ENCODE measurements at regions not wholly inside any gene's neighbourhood (a gene's known extent, or its start where the extent isn't known, plus 50 kb on each side); places are given as distances from the start of the nearest gene placed in this dataset.

GRCh38 chr14:95420060-95420459 lies 96.4 kb downstream of the SYNE3 start:
- Histone ChIP-seq H3K27me3 (no peaks in the 10 kb centered on the region), H3K27ac (no peak overlapping the region), H3K4me1 (ENCODE audit: control insufficient read depth in 1 of 2, insufficient read depth in 1 of 2, low read depth in 1 of 2, low read length in 1 of 2) (peaks cover 0 to 3% of the 10 kb centered on the region in 2 experiments), H3K36me3 (peaks cover 95% of the 10 kb centered on the region), H3K4me3 (ENCODE audit: low read depth in 1 of 2, low read length in 1 of 2) (no peak overlapping the region), H3K9me3 (no peaks in the 10 kb centered on the region)
- TF ChIP-seq CTCF (IDR thresholded peaks at IDR 0.05): no peak

GRCh38 chr14:95419569-95419968 lies 96.9 kb downstream of the SYNE3 start:
- Histone ChIP-seq H3K9me3 (no peaks in the 10 kb centered on the region), H3K4me1 (ENCODE audit: control insufficient read depth in 1 of 2, insufficient read depth in 1 of 2, low read depth in 1 of 2, low read length in 1 of 2) (peaks cover 0 to 3% of the 10 kb centered on the region in 2 experiments), H3K4me3 (ENCODE audit: low read depth in 1 of 2, low read length in 1 of 2) (no peak overlapping the region), H3K27ac (no peak overlapping the region), H3K36me3 (peaks cover 96% of the 10 kb centered on the region), H3K27me3 (no peaks in the 10 kb centered on the region)
- no peak for TF ChIP-seq CTCF (IDR thresholded peaks at IDR 0.05)

DNA sequence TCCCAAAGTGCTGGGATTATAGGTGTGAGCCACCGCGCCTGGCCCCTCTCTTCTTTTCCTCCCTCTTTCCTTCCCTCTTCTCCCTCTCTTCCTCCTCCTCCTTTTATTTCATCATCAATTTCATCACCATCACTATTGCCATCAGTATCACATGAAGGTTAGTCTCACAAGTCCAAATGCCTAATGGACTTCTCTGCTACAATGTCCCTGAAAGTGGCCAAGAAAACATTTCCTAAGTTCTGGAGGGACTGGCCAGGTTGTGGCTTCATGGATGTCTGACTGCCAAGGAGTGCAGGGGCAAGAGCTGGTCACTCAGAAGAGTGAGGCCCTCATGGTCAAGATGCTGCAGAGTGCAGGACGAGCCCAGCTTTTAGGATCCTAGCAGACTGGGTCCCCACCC lies 97.6 kb downstream of the SYNE3 start:
- Histone ChIP-seq H3K36me3 (peaks cover 96% of the 10 kb centered on the region), H3K27ac (no peak overlapping the region), H3K4me1 (ENCODE audit: control insufficient read depth in 1 of 2, insufficient read depth in 1 of 2, low read depth in 1 of 2, low read length in 1 of 2) (peaks cover 0 to 3% of the 10 kb centered on the region in 2 experiments), H3K4me3 (ENCODE audit: low read depth in 1 of 2, low read length in 1 of 2) (no peak overlapping the region), H3K9me3 (no peaks in the 10 kb centered on the region), H3K27me3 (no peaks in the 10 kb centered on the region)
- no peak for TF ChIP-seq CTCF (IDR thresholded peaks at IDR 0.05)

DNA sequence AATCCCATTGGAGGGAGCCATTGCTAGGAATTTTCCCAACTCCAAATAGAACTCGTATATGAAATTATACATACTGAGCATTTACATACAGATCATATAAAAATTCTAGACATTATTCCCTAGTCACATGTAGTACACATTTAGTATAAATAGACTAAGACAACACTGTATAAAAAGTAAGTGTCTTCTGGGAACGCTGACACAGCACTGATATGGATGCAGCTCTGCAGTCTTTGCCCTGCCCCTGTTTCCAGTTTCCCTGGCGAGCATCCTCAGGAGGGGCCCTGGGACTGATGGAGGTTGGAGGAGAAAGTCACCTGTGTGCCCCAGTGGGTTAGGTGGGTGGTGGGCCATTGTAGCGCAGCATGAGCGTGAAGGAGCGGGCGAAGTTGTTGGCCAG lies 97.8 kb upstream of the CLMN start:
- no peak overlapping the region for H3K4me3 ChIP-seq (ENCODE audit: low read depth in 1 of 2, low read length in 1 of 2)
- peaks cover 0 to 3% of the 10 kb centered on the region in 2 experiments for H3K4me1 ChIP-seq (ENCODE audit: control insufficient read depth in 1 of 2, insufficient read depth in 1 of 2, low read depth in 1 of 2, low read length in 1 of 2)
- H3K9me3 ChIP-seq: no peaks in the 10 kb centered on the region
- peaks cover 97% of the 10 kb centered on the region for H3K36me3 ChIP-seq
- no peaks in the 10 kb centered on the region for H3K27me3 ChIP-seq
- no peak for TF ChIP-seq CTCF (IDR thresholded peaks at IDR 0.05)
- H3K27ac ChIP-seq: no peak overlapping the region

DNA sequence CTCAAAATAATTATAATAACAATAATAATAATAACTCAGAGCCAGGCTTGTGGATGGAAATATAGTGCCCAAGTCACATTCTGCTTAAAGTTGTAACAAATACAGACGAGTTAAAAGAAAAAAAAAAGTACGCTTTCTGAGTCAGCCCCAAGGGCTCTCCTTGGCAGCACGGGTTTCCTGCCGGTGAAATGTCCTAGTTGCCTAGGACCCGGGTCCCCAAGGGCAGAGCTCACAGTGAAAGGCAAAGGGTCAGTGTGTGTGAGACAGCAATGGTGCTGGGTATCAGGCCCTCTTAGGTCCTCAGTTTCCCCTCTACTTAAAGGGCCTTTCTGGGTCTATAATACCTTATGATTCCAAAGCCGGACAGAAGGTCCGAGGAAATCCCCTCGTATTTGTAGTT lies 96.3 kb upstream of the CLMN start:
- Histone ChIP-seq H3K9me3 (no peaks in the 10 kb centered on the region), H3K4me1 (ENCODE audit: control insufficient read depth in 1 of 2, insufficient read depth in 1 of 2, low read depth in 1 of 2, low read length in 1 of 2) (peaks cover 0 to 3% of the 10 kb centered on the region in 2 experiments), H3K36me3 (peaks cover 95% of the 10 kb centered on the region), H3K4me3 (ENCODE audit: low read depth in 1 of 2, low read length in 1 of 2) (no peak overlapping the region), H3K27ac (no peak overlapping the region), H3K27me3 (no peaks in the 10 kb centered on the region)
- no peak for TF ChIP-seq CTCF (IDR thresholded peaks at IDR 0.05)

Measured in neutrophil (primary cell).